ENCODE measurements at regions not wholly inside any gene's neighbourhood (a gene's known extent, or its start where the extent isn't known, plus 50 kb on each side); places are given as distances from the start of the nearest gene placed in this dataset.

- TF ChIP-seq SREBF2 (CRISPR knock-in tag; IDR thresholded peaks at IDR 0.05) (no peak), MEF2A (IDR thresholded peaks at IDR 0.05; ENCODE audit: control insufficient read depth, low read depth, low read length) (no peak), SAFB (IDR thresholded peaks at IDR 0.05; ENCODE audit: borderline replicate concordance, low read depth, low read length) (no peak), MCM7 (IDR thresholded peaks at IDR 0.05) (no peak), ZZZ3 (IDR thresholded peaks at IDR 0.05) (no peak), ZNF239 (CRISPR knock-in tag; IDR thresholded peaks at IDR 0.05) (no peak), TSHZ1 (CRISPR knock-in tag; IDR thresholded peaks at IDR 0.05) (no peak), ZNF695 (CRISPR knock-in tag; IDR thresholded peaks at IDR 0.05) (no peak)
- TF ChIP-seq, protein P1, sequence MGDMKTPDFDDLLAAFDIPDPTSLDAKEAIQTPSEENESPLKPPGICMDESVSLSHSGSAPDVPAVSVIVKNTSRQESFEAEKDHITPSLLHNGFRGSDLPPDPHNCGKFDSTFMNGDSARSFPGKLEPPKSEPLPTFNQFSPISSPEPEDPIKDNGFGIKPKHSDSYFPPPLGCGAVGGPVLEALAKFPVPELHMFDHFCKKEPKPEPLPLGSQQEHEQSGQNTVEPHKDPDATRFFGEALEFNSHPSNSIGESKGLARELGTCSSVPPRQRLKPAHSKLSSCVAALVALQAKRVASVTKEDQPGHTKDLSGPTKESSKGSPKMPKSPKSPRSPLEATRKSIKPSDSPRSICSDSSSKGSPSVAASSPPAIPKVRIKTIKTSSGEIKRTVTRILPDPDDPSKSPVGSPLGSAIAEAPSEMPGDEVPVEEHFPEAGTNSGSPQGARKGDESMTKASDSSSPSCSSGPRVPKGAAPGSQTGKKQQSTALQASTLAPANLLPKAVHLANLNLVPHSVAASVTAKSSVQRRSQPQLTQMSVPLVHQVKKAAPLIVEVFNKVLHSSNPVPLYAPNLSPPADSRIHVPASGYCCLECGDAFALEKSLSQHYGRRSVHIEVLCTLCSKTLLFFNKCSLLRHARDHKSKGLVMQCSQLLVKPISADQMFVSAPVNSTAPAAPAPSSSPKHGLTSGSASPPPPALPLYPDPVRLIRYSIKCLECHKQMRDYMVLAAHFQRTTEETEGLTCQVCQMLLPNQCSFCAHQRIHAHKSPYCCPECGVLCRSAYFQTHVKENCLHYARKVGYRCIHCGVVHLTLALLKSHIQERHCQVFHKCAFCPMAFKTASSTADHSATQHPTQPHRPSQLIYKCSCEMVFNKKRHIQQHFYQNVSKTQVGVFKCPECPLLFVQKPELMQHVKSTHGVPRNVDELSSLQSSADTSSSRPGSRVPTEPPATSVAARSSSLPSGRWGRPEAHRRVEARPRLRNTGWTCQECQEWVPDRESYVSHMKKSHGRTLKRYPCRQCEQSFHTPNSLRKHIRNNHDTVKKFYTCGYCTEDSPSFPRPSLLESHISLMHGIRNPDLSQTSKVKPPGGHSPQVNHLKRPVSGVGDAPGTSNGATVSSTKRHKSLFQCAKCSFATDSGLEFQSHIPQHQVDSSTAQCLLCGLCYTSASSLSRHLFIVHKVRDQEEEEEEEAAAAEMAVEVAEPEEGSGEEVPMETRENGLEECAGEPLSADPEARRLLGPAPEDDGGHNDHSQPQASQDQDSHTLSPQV (IDR thresholded peaks at IDR 0.05), result no peak
These were observed 135.3 kb upstream of the NT5E start (continued) for GRCh38 chr6:85314586-85314985.

Measured in K562 (cell line).